Stimulated activated CD4-positive, alpha-beta T cell treated with anti-CD3 and anti-CD28 coated beads, Interleukin-1b, Interleukin-23, amount 100 ng/mL, for 48 hours (primary cell): ENCODE measurements at regions not wholly inside any gene's neighbourhood (a gene's known extent, or its start where the extent isn't known, plus 50 kb on each side); places are given as distances from the start of the nearest gene placed in this dataset.
"Not testable (repeated sequence)": the region's sequence is repeated elsewhere in the genome, so short reads cannot be mapped to it uniquely, and the experiment has no call there.

Experiments used
- DNase-seq: peaks from one replicate; pipeline ENCODE4 v3.0.0-alpha.2; 2020

DNA sequence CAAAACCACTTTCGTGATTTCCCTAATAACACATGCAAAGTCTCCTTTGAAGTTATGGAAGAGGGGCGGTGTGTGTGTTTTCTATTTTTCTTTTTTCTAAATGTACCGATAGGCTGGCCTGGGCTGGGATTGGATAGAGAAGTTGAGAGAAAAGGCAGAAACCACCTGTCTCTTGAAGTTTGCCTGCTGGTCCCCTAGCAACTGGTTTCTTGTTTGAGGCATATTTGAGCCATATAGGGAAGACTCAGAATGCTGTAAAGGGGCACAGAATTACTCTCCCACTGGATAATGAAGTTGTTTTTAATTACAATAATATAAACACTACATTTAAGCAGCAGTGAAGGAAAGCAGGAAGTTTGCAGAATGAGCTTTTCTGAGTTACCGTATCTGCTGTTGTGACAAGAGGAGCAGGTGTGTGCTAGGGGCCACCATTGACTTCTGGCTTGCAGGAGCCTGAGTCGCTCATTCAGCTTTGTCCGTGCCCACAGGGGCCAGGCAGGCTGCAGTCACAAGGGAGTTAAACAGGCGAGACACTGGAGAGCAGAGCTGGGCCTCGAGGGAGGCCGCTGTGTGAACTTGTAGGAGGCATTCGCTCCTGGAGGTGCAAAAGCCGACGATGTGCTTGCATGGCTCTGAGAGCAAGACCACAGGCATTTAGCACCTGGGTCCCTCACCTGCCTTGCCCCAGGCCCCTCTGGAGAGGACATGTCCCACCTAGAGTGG lies 173.8 kb upstream of the RGS6 start:
- no peak for DNase-seq

DNA sequence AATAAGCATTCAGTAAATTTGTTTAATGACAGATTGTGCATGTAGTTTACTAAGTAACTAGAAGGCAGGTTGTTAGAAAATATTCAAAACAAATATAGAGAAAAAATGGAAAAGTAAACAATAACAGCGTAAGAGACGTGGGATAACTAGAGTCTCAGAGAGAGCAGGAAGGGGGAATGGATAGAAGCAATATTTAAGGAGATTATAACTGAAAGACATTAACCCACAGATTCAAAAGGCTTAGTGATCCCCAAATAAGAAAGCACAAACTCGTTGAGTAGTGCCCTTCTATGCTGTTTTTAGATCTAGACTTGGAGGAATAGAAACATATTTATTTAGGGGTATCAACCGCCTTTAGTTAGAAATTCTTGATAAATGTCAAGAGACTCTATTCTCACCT lies 169.7 kb upstream of the RGS6 start:
- no peak for DNase-seq

DNA sequence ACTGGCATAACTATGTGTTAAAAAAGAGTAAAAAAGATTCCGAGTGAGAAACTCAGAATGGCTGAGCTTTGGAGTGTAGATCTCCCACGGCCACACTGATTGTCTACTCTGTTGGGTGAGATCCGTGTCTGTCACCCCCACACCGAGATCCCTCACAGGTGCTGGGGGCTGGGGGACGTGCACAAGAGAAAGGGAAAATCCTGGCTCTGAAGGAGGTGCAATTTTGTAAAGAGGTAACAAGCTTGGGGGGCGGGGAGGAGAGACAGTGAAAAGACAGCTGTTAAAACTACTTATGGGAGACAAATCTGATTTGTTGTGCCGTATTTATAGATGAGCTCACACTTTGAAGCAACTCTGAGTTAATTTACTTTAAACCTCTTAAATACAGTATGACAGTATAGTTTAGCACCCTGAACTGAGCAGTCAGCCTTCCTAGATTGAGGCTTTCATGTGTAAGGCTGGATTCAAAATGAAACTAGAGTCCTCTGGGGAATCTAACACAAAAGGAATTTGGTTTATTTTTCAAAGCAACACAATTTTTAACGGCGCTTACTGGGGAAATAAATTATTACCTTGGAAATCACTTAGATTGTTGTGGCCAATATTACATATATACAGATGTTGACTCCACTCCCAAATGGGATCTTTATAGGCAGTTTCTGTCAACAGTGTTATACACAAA lies 167.4 kb upstream of the RGS6 start:
- DNase-seq, result no peak

DNA sequence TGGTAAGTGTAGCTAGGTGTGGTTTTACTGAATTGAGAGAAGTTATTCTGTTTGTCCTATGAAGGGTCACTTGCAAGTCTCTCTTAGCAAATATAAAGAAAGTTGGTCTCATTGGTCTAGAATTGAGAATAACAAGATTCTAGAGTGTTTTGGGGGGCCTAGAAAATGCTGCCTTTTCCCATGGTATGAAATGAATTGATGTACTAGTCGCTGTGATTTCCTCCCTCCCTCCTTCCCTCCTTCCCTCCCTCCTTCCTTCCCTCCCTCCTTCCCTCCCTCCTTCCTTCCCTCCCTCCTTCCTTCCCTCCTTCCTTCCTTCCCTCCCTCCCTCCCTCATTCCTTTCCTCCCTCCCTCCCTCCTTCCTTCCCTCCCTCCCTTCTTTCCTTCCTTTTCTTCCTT lies 166.7 kb upstream of the RGS6 start:
- DNase-seq, result no peak

DNA sequence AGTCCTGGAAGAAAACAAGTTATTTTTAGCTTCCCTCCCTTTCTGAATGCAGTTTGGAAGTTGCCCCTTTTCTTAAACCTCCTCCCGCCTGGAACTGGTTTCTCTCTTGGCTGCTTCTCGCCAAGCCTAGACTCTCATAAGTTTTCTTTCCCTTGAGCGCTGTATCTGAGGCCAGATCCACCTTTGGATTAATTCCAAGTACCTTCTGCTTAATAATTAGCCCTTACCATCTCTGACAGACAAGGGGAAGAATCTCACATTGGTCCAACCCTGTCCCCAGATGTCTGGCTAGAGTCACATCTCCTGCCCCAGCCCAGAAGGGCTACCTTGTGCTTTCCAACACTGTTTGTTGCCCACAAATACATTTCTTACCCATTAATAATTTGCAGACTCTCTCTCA lies 161.8 kb upstream of the RGS6 start:
- no peak for DNase-seq

DNA sequence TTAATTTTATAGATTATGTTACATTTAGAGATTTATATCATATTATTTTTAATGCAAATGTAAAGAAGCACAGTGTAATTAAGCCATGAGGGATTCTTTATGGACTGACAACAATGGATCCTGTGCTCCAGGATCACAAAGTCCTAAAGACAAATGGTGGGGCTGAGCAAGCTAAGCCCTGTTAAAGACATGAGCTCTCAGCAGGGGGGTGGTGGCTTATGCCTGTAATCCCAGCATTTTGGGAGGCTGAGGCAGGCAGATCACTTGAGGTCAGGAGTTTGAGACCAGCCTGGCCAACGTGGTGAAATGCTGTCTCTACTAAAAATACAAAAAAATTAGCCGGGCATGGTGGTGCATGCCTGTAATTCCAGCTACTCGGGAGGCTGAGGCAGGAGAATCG lies 160.8 kb upstream of the RGS6 start:
- DNase-seq, result not testable (repeated sequence)

DNA sequence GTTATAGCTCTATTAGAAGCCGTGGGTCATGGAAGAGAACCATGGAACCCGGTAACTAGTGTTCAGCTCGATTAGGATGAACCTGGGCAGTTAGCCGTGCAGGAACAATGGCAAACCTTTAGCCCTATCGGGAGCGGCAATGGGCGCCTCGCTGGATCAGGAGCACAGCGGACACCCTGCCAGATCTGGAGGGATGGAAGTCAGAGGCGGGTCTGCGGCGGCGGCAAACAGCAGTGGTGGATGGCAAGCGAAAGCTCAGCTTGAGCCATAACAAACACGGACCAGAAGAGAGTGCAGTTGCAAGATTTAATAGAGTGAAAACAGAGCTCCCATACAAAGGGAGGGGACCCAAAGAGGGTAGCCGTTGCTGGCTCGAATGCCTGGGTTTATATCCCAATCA lies 160.2 kb upstream of the RGS6 start:
- not testable (repeated sequence) for DNase-seq

DNA sequence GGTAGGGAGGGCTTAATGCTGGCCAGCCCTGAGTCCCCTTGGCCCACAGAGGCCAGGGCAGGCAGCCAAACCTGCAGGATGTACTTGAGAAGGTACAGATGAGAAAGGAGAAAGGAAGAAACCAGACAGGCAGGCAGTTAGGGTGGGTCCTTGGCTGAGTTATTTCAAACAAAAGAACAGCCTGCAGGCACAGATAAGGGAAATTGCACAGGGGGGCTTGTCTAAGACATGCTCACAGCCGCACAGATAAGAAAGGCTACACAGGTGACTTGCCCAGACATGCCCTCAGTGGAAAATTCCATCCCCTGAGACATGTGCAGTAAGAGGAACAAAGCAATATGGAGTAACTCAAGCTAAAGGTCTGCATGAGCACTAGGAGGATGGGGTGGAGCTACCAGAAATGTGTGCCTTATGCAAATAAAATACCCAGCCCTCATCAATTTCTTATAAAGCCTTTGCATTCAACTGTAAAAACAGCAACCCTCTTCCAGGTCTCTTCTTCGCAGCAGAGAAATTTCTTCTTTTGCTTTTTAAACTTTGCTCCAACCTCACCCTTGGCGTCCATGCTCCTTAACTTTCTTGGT lies 158.2 kb upstream of the RGS6 start:
- no peak for DNase-seq

DNA sequence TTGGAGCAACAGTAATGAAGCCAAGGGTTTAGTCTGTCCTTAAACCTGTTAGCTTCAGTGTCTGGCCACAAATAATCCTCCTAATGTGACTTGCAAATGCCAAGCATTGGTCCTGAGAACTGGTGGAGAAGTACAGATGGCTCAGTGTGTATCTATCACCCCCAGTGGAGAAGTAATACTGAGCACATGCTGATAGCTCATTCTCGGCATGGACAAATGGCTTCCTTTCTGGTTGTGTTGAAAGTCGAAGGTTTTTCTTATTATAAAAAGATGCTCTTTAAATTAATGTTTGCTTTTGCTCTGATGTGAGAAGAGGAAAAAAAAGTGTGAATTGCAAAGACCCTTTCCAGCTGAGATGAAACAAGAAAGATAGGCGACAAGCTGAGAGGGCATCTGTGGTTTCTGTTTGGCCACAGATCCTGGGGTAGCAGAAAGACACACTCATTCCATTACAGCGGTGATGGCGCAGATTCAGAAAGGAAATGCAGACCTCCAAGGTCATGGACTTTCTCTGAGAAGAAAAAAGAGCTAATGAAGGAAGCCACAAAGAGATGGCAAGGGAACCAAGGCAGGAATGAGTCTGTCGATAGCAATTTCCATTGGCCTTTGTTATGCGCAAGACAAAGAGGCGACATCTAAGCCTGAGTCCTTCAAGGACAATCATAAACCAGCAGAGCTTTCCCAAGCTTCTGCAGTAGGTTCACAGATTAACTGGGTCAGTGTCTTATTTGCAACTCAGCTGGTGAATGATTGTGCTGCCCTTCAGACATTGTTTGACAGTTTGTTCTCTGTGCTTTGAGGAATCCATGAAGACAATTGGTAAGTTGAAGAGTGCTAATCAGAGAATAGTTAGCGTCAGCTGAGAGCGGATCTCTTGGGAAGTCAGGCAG lies 155.5 kb upstream of the RGS6 start:
- no peak for DNase-seq

DNA sequence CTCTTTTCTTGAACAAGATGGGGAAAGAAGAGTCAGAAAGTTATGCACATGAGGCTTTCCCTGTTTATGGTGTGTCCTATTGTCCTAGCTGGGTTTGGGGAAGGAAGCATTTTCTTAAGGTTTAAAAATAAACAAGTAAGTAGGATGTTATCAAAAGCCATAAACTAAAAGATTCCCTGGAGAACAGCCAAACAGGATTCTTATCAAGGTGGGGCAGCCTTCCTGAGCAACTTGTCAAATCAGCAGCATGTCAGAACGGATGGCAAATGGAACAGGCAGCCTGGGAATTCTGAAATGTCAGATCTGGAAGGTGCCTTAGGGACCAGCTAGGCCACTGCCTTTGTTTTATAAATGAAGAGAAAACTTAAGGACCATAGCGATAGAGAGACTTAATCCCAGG lies 152.2 kb upstream of the RGS6 start:
- no peak for DNase-seq

DNA sequence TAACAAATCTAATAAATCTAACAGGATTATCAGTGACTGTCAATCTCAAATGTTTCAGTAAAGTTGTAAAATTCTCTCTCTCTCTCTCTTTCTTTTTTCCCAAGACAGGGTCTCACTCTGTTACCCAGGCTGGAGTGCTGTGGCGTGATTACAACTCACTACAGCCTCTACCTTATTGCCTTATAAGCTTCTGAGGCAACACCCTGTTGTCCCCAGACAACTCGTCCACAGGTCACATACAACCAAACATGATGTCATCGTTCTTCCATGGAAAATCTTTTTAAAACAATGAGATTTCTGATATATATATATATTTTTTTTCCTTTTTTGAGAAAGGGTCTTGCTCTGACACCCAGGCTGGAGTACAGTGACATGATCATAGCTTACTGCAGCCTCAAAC lies 151.4 kb upstream of the RGS6 start:
- DNase-seq, result no peak

DNA sequence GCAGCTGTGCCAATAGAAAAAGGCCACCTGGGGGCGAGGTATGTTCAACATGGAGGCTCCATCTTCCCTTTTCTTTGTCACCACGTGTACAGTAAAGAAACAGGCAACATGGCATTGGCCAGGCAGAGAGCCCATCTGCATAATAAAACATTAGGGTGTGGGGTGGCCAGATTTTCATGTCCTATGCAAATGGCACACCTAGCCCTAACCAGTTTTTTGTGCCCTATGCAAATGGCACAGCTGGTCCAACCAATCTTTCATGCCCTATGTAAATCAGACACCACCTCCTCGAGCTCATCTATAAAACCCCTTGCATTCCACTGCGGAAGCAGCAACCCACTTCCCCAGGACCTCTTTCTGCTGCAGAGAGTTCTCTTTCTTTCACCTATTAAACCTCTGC lies 149.1 kb upstream of the RGS6 start:
- DNase-seq, result no peak

DNA sequence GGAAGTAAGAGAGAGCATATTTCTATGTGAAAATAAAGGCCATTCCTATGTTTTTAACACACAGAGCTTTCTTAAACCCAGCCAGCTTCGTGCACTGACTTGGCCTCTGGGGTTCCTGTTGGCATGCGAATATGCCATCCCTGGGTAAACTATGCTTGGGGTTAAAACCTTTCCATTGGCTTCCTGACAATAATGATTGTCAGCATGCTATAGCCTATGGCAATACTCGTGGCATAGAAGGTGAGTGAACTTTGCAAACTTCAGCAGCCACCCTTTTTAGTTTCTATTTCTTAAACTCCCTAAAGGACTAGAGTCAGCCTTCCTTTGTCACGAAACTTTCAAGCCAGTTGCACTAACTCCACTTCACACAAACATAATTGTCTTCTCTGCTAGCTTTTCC lies 148.4 kb upstream of the RGS6 start:
- DNase-seq, result no peak

DNA sequence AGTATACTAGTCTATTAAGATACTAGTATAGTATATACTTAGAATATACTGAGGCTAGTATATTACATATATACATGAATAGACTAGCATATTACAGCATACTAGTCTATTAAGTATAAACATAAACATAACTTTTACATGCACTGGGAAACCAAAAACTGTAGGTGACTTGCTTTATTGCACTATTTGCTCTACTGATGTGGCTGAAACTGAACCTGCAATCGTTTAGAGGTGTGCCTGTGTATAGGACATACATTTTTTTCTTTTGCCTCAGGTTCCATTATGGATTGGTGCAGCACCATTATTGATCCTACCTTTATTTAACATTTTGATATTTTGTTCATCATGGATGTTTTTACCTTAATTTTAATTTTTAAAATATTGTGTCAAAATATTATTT lies 143.2 kb upstream of the RGS6 start:
- DNase-seq, result no peak

DNA sequence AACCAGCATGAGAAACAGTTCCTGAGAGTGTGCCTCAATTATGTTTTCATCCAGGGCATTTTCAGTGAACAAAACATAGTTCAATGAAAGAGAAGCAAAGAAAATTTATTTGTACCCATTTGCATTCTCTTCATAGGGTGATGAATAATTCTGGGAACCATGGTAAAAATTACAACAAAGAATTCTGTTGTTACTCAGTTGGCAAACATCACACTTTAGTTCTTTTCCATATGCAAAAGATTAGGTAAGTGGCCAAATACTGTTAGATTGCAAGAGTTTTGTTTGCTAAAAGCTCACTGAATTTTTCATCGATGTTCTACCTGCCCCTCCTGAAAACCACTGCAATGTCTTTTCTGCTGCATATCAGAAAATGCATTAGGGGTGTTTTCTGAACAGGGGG lies 132.4 kb upstream of the RGS6 start:
- no peak for DNase-seq

DNA sequence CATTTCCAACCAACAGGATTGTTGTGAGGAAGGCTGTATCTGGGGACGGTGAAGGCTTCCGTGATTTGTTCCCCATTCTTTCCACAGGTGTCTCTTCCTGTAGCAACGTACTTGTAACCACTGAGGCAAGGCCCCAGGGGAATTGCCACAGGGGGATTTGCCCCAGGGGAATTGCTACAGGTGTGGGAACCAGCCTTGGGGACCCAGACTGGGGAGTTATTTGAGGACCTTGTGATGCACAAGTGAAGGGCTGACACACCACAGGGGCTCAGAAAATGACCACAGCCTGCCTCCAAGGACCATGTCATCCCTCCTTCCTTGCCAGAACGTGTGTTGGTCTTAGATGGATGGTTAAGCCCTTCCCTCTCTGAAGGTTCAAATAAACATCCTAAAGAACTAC lies 131.4 kb upstream of the RGS6 start:
- no peak for DNase-seq

DNA sequence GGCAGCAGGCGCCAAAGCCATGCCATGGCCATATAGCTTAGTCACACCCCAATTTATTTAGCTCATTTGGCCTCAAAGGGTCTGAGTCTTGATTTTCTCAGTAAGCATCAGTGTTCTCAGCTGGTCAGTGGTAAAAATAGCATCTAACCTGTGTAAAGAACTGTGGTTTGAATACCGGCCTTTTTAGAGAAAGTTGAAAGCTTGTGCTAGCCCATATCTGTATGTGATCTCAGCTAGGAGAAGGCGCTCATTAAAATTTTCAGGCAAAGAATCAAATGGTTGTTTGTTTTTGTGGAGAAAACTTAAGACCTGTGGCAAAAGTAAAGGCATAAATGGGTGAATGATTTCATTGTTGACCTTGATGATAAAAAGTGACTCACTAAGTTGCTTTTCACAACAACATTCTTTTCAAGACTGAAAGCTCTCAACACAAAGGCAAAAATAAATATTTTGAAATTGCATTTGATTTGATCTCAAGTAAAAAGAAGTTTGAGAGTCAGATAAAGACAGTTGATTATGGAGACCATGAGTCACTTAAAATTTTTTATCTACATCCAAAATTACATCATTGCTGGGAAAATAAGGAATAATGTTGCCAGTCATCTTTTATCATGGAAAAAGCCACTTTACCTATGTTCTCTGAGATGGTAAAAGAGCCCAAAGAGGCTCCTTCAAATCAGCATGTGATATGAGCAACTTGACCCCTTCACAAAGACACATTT lies 128.5 kb upstream of the RGS6 start:
- no peak for DNase-seq

DNA sequence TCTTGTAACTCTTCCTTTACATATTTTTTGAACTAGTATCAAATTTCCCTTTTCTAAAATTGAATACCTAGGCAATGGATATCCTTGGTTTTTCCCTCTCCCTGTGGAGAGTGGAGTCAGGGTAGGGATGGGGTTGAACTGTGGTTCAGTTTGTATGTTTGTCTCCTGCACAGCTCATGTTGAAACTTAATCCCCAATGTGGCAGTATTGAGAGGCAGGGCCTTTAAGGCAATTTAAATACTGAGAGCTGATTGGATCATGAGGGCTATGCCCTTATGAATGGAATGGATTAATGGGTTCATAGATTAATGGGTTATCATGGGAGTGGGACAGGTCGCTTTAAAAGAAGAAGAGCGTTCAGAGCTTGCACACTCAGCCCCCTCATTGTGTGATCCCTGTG lies 127.2 kb upstream of the RGS6 start:
- DNase-seq, result no peak

DNA sequence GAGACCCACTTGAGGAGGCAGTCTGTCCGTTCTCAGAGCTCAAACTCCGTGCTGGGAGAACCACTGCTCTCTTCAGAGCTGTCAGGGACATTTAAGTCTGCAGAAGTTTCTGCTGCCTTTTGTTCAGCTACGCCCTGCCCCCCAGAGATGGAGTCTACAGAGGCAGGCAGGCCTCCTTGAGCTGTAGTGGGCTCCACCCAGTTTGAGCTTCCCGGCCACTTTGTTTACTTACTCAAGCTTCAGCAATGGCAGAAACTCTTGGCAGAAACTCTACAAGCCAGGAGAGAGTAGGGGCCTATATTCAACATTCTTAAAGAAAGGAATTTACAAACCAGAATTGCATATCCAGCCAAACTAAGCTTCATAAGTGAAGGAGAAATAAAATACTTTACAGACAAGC lies 125.2 kb upstream of the RGS6 start:
- DNase-seq, result not testable (repeated sequence)

DNA sequence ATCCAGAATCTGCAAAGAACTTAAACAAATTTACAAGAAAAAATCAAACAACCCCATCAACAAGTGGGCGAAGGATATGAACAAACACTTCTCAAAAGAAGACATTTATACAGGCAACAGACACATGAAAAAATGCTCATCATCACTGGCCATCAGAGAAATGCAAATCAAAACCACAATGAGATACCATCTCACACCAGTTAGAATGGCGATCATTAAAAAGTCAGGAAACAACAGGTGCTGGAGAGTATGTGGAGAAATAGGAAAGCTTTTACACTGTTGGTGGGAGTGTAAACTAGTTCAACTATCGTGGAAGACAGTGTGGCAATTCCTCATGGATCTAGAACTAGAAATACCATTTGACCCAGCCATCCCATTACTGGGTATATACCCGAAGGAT lies 121.4 kb upstream of the RGS6 start:
- not testable (repeated sequence) for DNase-seq

DNA sequence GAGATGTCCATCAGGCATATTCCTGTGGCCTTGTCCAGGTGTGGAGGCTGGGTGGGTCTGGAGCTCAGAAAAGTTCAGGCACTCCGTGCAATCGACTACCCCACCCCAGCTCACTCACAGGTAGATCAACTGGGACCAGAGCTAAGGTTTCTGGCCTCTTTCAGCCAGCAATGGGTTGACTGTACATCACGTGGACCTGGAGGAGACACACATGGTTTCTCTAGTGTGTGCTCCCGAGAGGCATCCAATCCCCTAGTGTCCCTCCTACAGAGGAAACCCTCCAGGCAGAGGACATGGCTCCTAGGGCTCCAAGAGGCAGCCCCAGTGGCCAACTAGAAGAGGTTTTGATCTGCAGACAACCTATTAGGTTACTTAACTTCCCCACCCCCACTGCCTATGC lies 119.5 kb upstream of the RGS6 start:
- DNase-seq, result no peak

DNA sequence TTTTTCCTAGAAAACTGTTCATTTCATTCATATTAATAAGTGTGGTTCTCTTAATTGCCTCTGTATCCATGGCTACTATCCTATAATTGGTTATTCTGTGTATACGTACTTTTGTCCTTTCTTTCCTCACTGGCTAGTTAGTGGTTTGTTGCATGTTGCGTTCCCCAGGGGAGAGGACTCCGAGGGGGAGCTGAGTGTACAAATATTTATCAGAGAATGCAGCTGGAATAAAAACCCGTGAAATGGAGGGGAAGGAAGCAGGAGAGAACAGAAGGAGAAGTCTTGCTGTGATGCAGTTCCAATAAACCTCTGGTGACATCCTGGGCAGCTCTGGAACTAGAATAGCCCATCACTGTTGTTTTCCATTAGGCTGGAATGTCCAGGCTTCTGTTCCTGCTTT lies 117.1 kb upstream of the RGS6 start:
- no peak for DNase-seq

DNA sequence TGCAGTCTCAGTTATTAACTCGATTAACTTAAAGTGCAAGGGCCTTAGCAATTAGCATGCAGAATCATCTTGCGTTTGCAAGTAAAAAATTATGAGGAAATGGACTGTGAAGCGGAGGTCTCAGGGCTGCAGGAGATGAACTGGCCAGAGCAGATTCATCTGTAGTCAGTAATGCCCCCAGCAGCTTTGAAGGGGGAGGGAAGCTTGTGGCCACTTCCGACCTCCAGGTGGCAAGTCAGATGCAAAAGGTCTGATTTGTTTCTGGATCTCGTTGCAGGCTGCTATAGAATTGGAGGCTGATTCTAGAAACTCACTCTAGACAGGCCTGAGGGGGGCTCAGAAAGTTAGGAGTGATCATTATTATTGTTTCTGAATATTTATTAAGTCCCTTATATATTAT lies 107.4 kb upstream of the RGS6 start:
- DNase-seq, result no peak
